Mesendoderm (in vitro differentiated cells): ENCODE measurements at regions not wholly inside any gene's neighbourhood (a gene's known extent, or its start where the extent isn't known, plus 50 kb on each side); places are given as distances from the start of the nearest gene placed in this dataset.
A peak's percentile ranks its signal among the peaks of the same experiment; 100 is the strongest.

Experiments
- DNase-seq: peaks from one replicate; pipeline ENCODE4 v3.0.0; 2013
- H2AK5ac ChIP-seq: 2 replicates; pipeline ENCODE4 v1.6.1; 2013; ENCODE audit warnings: low read length, inconsistent platforms
- H2BK120ac ChIP-seq: 2 replicates; pipeline ENCODE4 v1.6.1; 2013; ENCODE audit warnings: low read depth, mild to moderate bottlenecking, low read length, moderate library complexity, mixed read lengths
- H2BK15ac ChIP-seq: replicated peaks from 2 replicates; pipeline ENCODE4 v1.6.1; 2013; ENCODE audit warnings: low read depth, mild to moderate bottlenecking, moderate library complexity
- H2BK5ac ChIP-seq: 2 replicates; pipeline ENCODE4 v1.6.1; 2013; ENCODE audit warnings: low read length, inconsistent platforms
- H3K18ac ChIP-seq: 2 replicates; pipeline ENCODE4 v1.6.1; 2013; ENCODE audit warnings: mild to moderate bottlenecking, low read length, mixed read lengths
- H3K23ac ChIP-seq: one replicate; pipeline ENCODE4 v1.6.1; 2013; ENCODE audit warnings: low read length
- H3K27ac ChIP-seq: 2 replicates; pipeline ENCODE4 v1.5.1; 2013; ENCODE audit warnings: low read depth, mild to moderate bottlenecking, inconsistent platforms, low read length, moderate library complexity
- H3K27me3 ChIP-seq: 2 replicates; pipeline ENCODE4 v1.6.1; 2013; ENCODE audit warnings: low read length, control low read depth, mild to moderate bottlenecking, inconsistent platforms; ENCODE audit not compliant: insufficient read depth, poor library complexity
- H3K36me3 ChIP-seq: 2 replicates; pipeline ENCODE4 v1.6.1; 2013; ENCODE audit warnings: low read length, inconsistent platforms; ENCODE audit not compliant: control insufficient read depth, insufficient read depth
- H3K4ac ChIP-seq: one replicate; pipeline ENCODE4 v1.6.1; 2013; ENCODE audit warnings: low read depth, mild to moderate bottlenecking, low read length, moderate library complexity
- H3K4me1 ChIP-seq: 2 replicates; pipeline ENCODE4 v1.6.1; 2013; ENCODE audit warnings: low read depth, low read length, inconsistent platforms; ENCODE audit not compliant: control insufficient read depth
- H3K4me2 ChIP-seq: 2 replicates; pipeline ENCODE4 v1.6.1; 2013; ENCODE audit warnings: low read length
- H3K4me3 ChIP-seq: 2 replicates; pipeline ENCODE4 v1.5.1; 2013; ENCODE audit warnings: mild to moderate bottlenecking, low read length
- H3K56ac ChIP-seq: one replicate; pipeline ENCODE4 v1.6.1; 2013; ENCODE audit warnings: low read length
- H3K79me1 ChIP-seq: 2 replicates; pipeline ENCODE4 v1.6.1; 2013; ENCODE audit warnings: low read length, inconsistent platforms
- H3K79me2 ChIP-seq: 2 replicates; pipeline ENCODE4 v1.6.1; 2013; ENCODE audit warnings: mild to moderate bottlenecking, low read length; ENCODE audit not compliant: control insufficient read depth, insufficient read depth
- H3K9ac ChIP-seq: 2 replicates; pipeline ENCODE4 v1.6.1; 2013; ENCODE audit warnings: low read length, inconsistent platforms
- H4K5ac ChIP-seq: one replicate; pipeline ENCODE4 v1.6.1; 2013; ENCODE audit warnings: low read length
- H4K8ac ChIP-seq: one replicate; pipeline ENCODE4 v1.6.1; 2013; ENCODE audit warnings: low read depth, mild to moderate bottlenecking, control low read depth, low read length, moderate library complexity
- WGBS: extraction: QIAGEN DNeasy Blood & Tissue Kit; methylation state at CpG from one replicate; pipeline ENCODE4 v1.1.7; 2013; ENCODE audit warnings: low lambda C conversion rate, missing lambda C conversion rate; ENCODE audit not compliant: insufficient coverage; ENCODE audit errors: extremely low coverage; 5-methylcytosine and 5-hydroxymethylcytosine counted together

DNA sequence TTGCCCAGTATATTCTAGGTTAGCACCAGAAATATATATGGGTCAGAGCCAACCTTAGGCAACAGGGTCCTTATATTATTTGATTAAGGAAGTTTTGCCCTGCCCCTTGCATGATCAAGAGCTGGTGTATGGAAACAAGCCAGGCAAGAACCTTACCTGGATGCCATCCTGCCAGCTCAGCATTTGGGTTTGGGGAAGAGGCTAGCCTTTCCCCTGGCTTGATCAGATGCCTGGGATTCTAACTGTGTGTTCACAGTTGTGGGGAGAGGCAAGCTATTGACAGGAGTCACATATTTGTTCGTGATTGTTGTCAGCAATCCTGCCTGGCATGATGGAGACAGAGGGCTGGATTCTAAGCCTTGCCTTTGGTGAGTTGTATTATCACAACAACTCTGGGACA, 260.0 kb upstream of the DACH1 start:
- Histone ChIP-seq H3K23ac (no peak overlapping the region), H3K4me3 (no peak overlapping the region), H4K8ac (no peak overlapping the region), H2BK15ac (no peak overlapping the region), H2BK120ac (no peak overlapping the region), H3K56ac (no peak overlapping the region), H2AK5ac (no peak overlapping the region), H3K4me1 (no peaks in the 10 kb centered on the region), H3K18ac (no peak overlapping the region), H3K9ac (no peak overlapping the region), H3K4me2 (no peak overlapping the region), H2BK5ac (no peak overlapping the region), H3K79me2 (no peaks in the 10 kb centered on the region), H3K36me3 (no peaks in the 10 kb centered on the region), H3K79me1 (no peaks in the 10 kb centered on the region), H4K5ac (no peak overlapping the region), H3K27me3 (no peaks in the 10 kb centered on the region), H3K4ac (no peak overlapping the region), H3K27ac (no peak overlapping the region)
- no CpG with 5 or more reads among the region's 1 CpG for WGBS
- DNase-seq, result peak; percentile 20

DNA sequence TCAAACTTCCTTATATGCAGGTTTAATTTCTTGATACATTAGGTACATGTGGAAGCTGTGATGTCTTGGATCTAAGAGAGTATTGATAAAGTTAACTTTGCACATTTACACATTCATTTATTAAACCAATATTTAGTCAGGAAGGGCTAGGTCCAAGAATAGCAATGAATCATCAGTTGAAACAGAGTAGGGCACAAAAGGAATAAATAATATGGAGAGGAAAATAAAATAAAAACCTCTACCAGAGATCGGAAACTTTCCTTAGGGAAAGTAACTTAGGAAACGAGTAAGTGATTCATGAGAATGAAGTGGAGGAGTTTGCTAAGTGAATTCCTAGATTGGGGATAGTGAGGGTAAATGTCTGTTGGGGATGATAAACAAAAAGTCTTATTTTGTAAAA, 259.4 kb upstream of the DACH1 start:
- Histone ChIP-seq H3K4ac (no peak overlapping the region), H3K56ac (no peak overlapping the region), H3K27ac (no peak overlapping the region), H3K79me2 (no peaks in the 10 kb centered on the region), H2BK15ac (no peak overlapping the region), H3K4me3 (no peak overlapping the region), H3K23ac (no peak overlapping the region), H3K36me3 (no peaks in the 10 kb centered on the region), H2BK5ac (no peak overlapping the region), H3K4me2 (no peak overlapping the region), H3K4me1 (no peaks in the 10 kb centered on the region), H3K18ac (no peak overlapping the region), H2BK120ac (no peak overlapping the region), H2AK5ac (no peak overlapping the region), H4K5ac (no peak overlapping the region), H3K9ac (no peak overlapping the region), H4K8ac (no peak overlapping the region), H3K79me1 (no peaks in the 10 kb centered on the region), H3K27me3 (no peaks in the 10 kb centered on the region)
- DNase-seq, result no peak
- WGBS, result no CpG with 5 or more reads among the region's 2 CpGs

DNA sequence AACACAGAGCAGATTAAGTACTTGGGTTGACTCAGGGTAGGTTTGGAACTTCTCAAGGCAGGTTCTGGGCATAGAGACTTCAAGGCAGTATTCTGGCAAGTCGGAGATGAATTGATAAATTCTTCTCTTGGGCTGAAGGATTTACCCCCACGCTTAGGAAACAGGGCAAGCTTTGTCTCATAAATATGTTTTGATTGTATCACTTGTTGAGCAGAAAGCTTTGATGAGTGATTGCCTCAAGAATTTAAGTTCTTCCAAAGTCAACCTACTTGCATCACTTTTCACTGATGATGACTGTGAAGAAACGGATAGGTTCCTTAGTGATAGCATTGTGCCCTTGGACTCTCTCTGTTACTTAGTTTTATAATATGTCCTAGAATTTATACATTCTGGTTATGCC, 258.6 kb upstream of the DACH1 start:
- no peak overlapping the region for H4K5ac ChIP-seq
- no peak overlapping the region for H4K8ac ChIP-seq
- no peaks in the 10 kb centered on the region for H3K4me1 ChIP-seq
- no peak overlapping the region for H3K4ac ChIP-seq
- H3K36me3 ChIP-seq, result no peaks in the 10 kb centered on the region
- no peak for DNase-seq
- no peak overlapping the region for H2AK5ac ChIP-seq
- no peak overlapping the region for H3K4me2 ChIP-seq
- H3K9ac ChIP-seq, result no peak overlapping the region
- no peaks in the 10 kb centered on the region for H3K79me2 ChIP-seq
- H3K18ac ChIP-seq, result no peak overlapping the region
- no peak overlapping the region for H2BK120ac ChIP-seq
- no peak overlapping the region for H2BK15ac ChIP-seq
- whole genome bisulfite sequencing, result no CpG with 5 or more reads among the region's 3 CpGs
- H3K23ac ChIP-seq, result no peak overlapping the region
- H2BK5ac ChIP-seq, result no peak overlapping the region
- no peaks in the 10 kb centered on the region for H3K27me3 ChIP-seq
- no peak overlapping the region for H3K4me3 ChIP-seq
- H3K56ac ChIP-seq, result no peak overlapping the region
- no peaks in the 10 kb centered on the region for H3K79me1 ChIP-seq
- H3K27ac ChIP-seq, result no peak overlapping the region

DNA sequence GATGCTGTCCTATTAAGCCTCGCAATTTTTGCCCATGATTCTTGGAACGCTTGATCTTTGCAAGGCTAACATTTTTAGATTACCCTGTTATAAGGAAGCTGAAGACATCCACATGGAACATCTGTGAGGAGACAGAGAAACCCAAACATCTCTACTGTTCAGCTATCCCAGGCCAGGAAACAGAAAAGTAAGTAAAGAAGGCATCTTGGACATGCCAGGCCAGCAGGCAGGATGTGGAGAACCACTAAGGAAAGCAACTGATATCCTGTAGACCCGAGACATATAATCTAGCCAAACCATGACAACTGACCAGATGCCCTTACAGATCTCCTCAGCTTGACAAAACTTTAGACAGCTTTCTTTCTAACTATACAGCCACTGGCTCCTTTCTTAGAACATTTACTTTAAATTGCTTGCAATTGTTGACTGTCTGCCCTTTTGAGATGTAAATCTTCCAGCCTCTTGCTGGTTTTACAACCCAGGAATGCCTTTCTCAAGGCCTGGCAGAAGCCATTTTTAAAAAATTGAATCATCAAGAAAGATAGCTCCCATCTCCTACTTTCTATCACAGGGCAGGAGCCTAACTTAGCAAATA, 255.8 kb upstream of the DACH1 start:
- Histone ChIP-seq H2BK5ac (no peak overlapping the region), H3K36me3 (no peaks in the 10 kb centered on the region), H3K4me2 (no peak overlapping the region), H3K4ac (no peak overlapping the region), H3K4me1 (no peaks in the 10 kb centered on the region), H4K8ac (no peak overlapping the region), H3K4me3 (no peak overlapping the region), H3K79me2 (no peaks in the 10 kb centered on the region), H4K5ac (no peak overlapping the region), H3K9ac (no peak overlapping the region), H3K27me3 (no peaks in the 10 kb centered on the region), H2BK120ac (no peak overlapping the region), H3K18ac (no peak overlapping the region), H3K56ac (no peak overlapping the region), H2BK15ac (no peak overlapping the region), H3K27ac (no peak overlapping the region), H3K23ac (no peak overlapping the region), H3K79me1 (no peaks in the 10 kb centered on the region), H2AK5ac (no peak overlapping the region)
- no peak for DNase-seq
- WGBS, result no CpG with 5 or more reads among the region's 3 CpGs

DNA sequence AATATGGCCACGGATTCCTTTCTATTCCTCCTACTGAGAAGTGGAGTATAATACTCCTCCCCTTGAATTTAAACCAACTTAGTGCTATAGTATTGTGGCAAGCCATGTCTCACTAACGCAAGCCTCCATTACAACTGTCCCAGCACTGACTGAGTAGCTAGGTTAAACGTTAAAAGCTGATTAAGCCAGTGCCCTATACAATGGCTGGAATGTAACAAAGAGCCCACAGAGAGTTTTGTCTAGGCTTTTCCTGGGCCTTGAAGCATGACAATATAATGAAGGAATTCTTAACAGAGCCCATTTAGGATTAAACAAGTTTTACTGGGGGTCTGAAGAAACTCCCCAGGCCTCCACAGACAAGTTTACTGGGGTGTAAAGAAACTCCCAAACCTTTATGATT, 254.5 kb upstream of the DACH1 start:
- H3K4me3 ChIP-seq, result no peak overlapping the region
- no peak overlapping the region for H3K4me2 ChIP-seq
- H3K36me3 ChIP-seq, result no peaks in the 10 kb centered on the region
- WGBS, result no CpG with 5 or more reads among the region's 3 CpGs
- H3K18ac ChIP-seq, result no peak overlapping the region
- no peaks in the 10 kb centered on the region for H3K79me1 ChIP-seq
- H3K27ac ChIP-seq, result no peak overlapping the region
- no peaks in the 10 kb centered on the region for H3K4me1 ChIP-seq
- H2BK15ac ChIP-seq, result no peak overlapping the region
- H2AK5ac ChIP-seq, result no peak overlapping the region
- H4K5ac ChIP-seq, result no peak overlapping the region
- H3K56ac ChIP-seq, result no peak overlapping the region
- H3K23ac ChIP-seq, result no peak overlapping the region
- H2BK120ac ChIP-seq, result no peak overlapping the region
- no peak for DNase-seq
- H3K79me2 ChIP-seq, result no peaks in the 10 kb centered on the region
- H3K9ac ChIP-seq, result no peak overlapping the region
- H3K4ac ChIP-seq, result no peak overlapping the region
- H4K8ac ChIP-seq, result no peak overlapping the region
- H2BK5ac ChIP-seq, result no peak overlapping the region
- no peaks in the 10 kb centered on the region for H3K27me3 ChIP-seq

DNA sequence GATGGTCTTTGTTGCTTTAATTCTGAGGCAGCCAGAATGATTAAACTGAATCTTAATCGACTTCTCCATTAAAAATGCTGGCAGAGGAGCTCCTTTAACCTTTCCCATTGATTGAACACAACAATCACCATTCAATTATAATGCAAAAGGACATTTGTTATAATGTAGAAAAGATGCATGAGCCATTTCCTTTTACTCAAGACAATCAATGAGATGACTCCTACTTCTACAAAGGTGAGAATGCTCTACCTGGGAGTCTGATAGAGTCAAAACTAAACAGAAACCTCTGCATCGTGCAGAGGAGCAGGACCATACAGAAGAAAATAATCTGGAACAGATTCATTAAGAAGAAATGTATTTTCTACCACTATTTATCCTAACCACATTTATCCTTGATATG, 253.6 kb upstream of the DACH1 start:
- no CpG with 5 or more reads among the region's 2 CpGs for WGBS
- no peak overlapping the region for H2BK120ac ChIP-seq

More for the DNA sequence above, 253.6 kb upstream of the DACH1 start:
- H4K8ac ChIP-seq, result no peak overlapping the region
- H2BK15ac ChIP-seq, result no peak overlapping the region
- H3K27me3 ChIP-seq, result no peaks in the 10 kb centered on the region
- no peak overlapping the region for H3K4me2 ChIP-seq
- H3K18ac ChIP-seq, result no peak overlapping the region
- no peaks in the 10 kb centered on the region for H3K79me2 ChIP-seq
- H3K4me3 ChIP-seq, result no peak overlapping the region
- H4K5ac ChIP-seq, result no peak overlapping the region
- H3K36me3 ChIP-seq, result no peaks in the 10 kb centered on the region
- no peak overlapping the region for H2AK5ac ChIP-seq
- no peak overlapping the region for H2BK5ac ChIP-seq
- H3K9ac ChIP-seq, result no peak overlapping the region
- H3K79me1 ChIP-seq, result no peaks in the 10 kb centered on the region
- H3K56ac ChIP-seq, result no peak overlapping the region
- no peak for DNase-seq
- H3K4me1 ChIP-seq, result no peaks in the 10 kb centered on the region
- no peak overlapping the region for H3K27ac ChIP-seq
- no peak overlapping the region for H3K4ac ChIP-seq
- H3K23ac ChIP-seq, result no peak overlapping the region
